ENCODE measurements at regions not wholly inside any gene's neighbourhood (a gene's known extent, or its start where the extent isn't known, plus 50 kb on each side); places are given as distances from the start of the nearest gene placed in this dataset.
A peak's percentile ranks its signal among the peaks of the same experiment; 100 is the strongest.

DNA sequence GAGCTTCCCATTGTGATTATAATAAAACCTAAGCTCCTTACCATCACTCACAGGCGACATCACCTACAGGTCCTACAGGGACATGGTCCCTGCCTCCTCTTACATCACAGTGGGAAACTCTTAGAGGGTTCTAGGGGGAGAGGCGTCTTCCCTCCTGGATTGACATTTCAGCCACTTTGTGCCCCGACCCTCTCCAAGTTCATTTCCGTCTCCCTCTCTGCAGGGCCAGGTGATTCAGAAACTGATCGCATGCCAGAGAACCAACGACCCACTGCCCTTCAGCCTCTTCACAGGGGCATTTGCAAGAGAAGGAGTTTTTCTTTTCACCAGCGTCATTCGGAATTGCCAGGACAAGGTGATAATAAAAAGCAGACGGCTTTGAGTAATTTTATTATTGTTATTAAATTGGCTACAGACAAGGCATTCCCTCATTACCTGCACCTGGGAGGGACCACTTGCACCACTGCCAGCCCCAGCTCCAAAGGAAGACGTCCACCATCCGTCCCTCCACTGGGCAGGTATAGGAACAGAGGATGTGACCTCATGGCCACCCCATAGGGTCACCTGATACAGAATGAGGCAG is 85.8 kb upstream of the CUX1 start:
- Mint-ChIP-seq H3K27me3 (no peaks in the 10 kb centered on the region), H3K4me3 (no peak overlapping the region), H3K27ac (no peak overlapping the region), H3K9me3 (no peaks in the 10 kb centered on the region), H3K36me3 (ENCODE audit: low read depth) (no peaks in the 10 kb centered on the region), H3K4me1 (ENCODE audit: low read depth) (no peaks in the 10 kb centered on the region)
- no peak for ATAC-seq
- CTCF ChIA-PET = no interaction called here
- TF ChIP-seq, protein P1, sequence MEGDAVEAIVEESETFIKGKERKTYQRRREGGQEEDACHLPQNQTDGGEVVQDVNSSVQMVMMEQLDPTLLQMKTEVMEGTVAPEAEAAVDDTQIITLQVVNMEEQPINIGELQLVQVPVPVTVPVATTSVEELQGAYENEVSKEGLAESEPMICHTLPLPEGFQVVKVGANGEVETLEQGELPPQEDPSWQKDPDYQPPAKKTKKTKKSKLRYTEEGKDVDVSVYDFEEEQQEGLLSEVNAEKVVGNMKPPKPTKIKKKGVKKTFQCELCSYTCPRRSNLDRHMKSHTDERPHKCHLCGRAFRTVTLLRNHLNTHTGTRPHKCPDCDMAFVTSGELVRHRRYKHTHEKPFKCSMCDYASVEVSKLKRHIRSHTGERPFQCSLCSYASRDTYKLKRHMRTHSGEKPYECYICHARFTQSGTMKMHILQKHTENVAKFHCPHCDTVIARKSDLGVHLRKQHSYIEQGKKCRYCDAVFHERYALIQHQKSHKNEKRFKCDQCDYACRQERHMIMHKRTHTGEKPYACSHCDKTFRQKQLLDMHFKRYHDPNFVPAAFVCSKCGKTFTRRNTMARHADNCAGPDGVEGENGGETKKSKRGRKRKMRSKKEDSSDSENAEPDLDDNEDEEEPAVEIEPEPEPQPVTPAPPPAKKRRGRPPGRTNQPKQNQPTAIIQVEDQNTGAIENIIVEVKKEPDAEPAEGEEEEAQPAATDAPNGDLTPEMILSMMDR (IDR thresholded peaks at IDR 0.05) = no peak
- intact Hi-C loops (cut with micrococcal nuclease) = no loop called here
- no peak for DNase-seq
- POLR2A ChIA-PET = interaction anchor here (1.2 kb wide), 1 partner anchor 10 kb away, joined by 3 read pairs; no protein-coding TSS in a partner anchor

DNA sequence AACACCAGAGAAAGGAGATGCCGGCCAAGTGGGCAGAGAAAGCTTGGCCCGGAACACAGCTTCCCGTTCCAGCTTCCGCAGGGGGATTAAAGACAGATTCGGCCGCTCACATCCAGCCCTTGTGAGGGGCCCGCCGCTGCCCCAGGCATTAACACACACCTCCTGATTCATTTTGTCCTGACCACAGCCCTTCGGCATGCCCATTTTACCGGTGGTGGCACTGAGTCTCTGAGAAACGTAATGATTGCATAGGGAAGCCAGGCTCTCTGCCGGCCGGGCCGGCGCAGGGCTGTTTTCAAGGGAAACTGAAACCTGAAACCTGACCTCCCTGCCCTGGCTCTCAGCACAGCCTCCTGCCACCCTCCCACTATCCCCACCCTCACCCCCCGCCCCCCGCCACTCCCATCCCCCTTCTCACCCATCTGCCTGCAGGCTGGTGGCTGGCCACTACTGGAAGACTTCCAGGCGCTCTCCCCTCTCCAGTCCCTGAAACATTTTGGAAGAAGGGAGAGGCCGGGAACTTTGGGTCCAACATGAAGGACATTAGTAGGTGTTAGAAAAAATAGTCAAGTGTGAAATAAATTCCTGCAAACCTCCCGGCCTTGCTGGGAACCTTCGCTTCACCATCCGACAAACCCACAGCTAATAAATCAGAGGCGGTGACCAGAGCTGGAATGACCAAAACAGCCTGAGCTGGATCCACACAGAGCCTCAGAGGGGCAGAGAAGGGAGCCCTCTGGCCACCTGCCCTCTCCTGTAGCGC is 83.5 kb upstream of the CUX1 start:
- Mint-ChIP-seq H3K27ac (no peak overlapping the region), H3K9me3 (no peaks in the 10 kb centered on the region), H3K36me3 (ENCODE audit: low read depth) (no peaks in the 10 kb centered on the region), H3K4me1 (ENCODE audit: low read depth) (no peaks in the 10 kb centered on the region), H3K27me3 (no peaks in the 10 kb centered on the region), H3K4me3 (no peak overlapping the region)
- TF ChIP-seq, protein P1 (IDR thresholded peaks at IDR 0.05) = no peak
- DNase-seq (no peak), ATAC-seq (no peak)
- intact Hi-C loops (cut with micrococcal nuclease) = no loop called here
- ChIA-PET CTCF (interaction anchor here (0.8 to 1.2 kb wide), 2 partner anchors 9 to 71 kb away, joined by 3 to 4 read pairs; no protein-coding TSS in a partner anchor), POLR2A (no interaction called here)

DNA sequence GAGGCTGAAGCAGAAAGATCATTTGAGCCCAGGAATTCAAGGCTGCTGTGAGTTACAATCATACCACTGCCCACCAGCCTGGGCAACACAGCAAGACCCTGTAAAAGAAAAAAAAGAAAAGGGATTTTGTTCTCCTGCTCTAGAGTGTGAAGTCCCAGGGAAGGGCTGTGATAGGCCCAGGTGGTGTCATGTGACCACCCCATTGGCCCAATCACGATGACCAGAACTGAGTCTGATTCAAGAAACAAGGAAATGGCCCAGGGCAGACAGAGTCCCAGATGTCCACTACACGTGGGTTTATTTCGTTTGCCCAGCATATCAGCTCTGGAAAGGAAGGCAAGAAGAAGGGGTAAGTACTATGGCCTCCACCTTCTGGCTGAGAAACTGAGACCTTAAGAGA is 81.3 kb upstream of the CUX1 start:
- DNase-seq (peak; percentile 17), ATAC-seq (no peak)
- intact Hi-C loops (cut with micrococcal nuclease) = no loop called here
- H3K4me3 Mint-ChIP-seq = no peak overlapping the region
- H3K27me3 Mint-ChIP-seq = no peaks in the 10 kb centered on the region
- POLR2A ChIA-PET = no interaction called here
- no peak overlapping the region for H3K27ac Mint-ChIP-seq
- CTCF ChIA-PET = no interaction called here
- TF ChIP-seq, protein P1 (IDR thresholded peaks at IDR 0.05) = no peak
- H3K4me1 Mint-ChIP-seq (ENCODE audit: low read depth) = peaks cover 8% of the 10 kb centered on the region
- H3K36me3 Mint-ChIP-seq (ENCODE audit: low read depth) = no peaks in the 10 kb centered on the region
- no peaks in the 10 kb centered on the region for H3K9me3 Mint-ChIP-seq

DNA sequence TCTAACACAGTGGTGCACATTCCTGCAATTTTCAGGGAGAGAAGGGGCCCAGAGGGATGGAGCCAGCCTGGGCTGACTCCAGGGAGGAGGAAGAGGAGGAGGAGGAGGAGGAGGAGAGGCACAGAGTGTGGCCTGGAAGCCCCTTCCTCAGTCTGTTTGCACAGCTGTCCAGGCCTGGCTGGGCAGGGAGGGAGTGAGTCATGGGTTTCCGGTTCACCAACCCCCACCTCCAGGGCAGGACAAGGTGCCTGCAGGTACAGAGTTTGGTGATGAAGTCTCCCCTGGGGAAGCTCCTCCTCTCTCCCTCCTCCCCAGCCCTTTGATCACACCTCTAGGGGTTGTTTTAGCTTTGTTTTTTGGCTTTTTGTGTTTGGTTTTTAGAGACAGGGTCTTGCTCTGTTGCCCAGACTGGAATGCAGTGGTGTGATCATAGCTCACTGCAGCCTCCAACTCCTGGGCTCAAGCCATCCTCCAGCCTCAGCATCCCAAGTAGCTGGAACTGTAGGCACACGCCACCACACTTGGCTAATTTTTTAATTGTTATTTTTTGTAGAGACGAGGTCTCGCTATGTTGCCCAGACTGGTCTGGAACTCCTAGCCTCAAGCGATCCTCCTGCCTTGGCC is 77.5 kb upstream of the CUX1 start:
- Mint-ChIP-seq H3K9me3 (no peaks in the 10 kb centered on the region), H3K4me3 (no peak overlapping the region), H3K36me3 (ENCODE audit: low read depth) (no peaks in the 10 kb centered on the region), H3K27ac (no peak overlapping the region), H3K4me1 (ENCODE audit: low read depth) (peaks cover 24% of the 10 kb centered on the region), H3K27me3 (no peaks in the 10 kb centered on the region)
- POLR2A ChIA-PET = no interaction called here
- intact Hi-C loops (cut with micrococcal nuclease) = loop anchor here (5.0 kb wide), 1 partner anchor 72 kb away; no protein-coding TSS in a partner anchor
- ATAC-seq (no peak), DNase-seq (no peak)
- TF ChIP-seq, protein P1 (IDR thresholded peaks at IDR 0.05) = no peak
- CTCF ChIA-PET = interaction anchor here (1.5 kb wide), 1 partner anchor 65 kb away, joined by 3 read pairs; no protein-coding TSS in a partner anchor
